ENCODE measurements at regions not wholly inside any gene's neighbourhood (a gene's known extent, or its start where the extent isn't known, plus 50 kb on each side); places are given as distances from the start of the nearest gene placed in this dataset.

- DNase-seq = no peak
Measured at GRCh38 chr1:25080294-25081209, 150.5 kb upstream of the RUNX3 start.

- no peak for DNase-seq
Measured at GRCh38 chr1:25079048-25079447, 149.0 kb upstream of the RUNX3 start.

GRCh38 chr1:25074351-25075227, 144.5 kb upstream of the RUNX3 start:
- DNase-seq = no peak

- DNase-seq = no peak
Measured at GRCh38 chr1:25073640-25074270, 143.7 kb upstream of the RUNX3 start.

GRCh38 chr1:25072461-25072860, 142.4 kb upstream of the RUNX3 start:
- DNase-seq = no peak

GRCh38 chr1:25068829-25069228, 138.8 kb upstream of the RUNX3 start:
- no peak for DNase-seq

- DNase-seq = no peak
Measured at GRCh38 chr1:25068316-25068715, 138.2 kb upstream of the RUNX3 start.

- DNase-seq = no peak
Measured at GRCh38 chr1:25067518-25068251, 137.6 kb upstream of the RUNX3 start.

GRCh38 chr1:25066731-25067517, 136.8 kb upstream of the RUNX3 start:
- no peak for DNase-seq

GRCh38 chr1:25066256-25066655, 136.2 kb upstream of the RUNX3 start:
- DNase-seq = no peak

GRCh38 chr1:25065795-25066238, 135.7 kb upstream of the RUNX3 start:
- DNase-seq = no peak

GRCh38 chr1:25065321-25065721, 135.2 kb upstream of the RUNX3 start:
- no peak for DNase-seq

- DNase-seq = no peak
Measured at GRCh38 chr1:25064465-25065240, 134.6 kb upstream of the RUNX3 start.

GRCh38 chr1:25063591-25064416, 133.7 kb upstream of the RUNX3 start:
- DNase-seq = no peak

GRCh38 chr1:25062621-25063255, 132.7 kb upstream of the RUNX3 start:
- no peak for DNase-seq

GRCh38 chr1:25061261-25061995, 131.4 kb upstream of the RUNX3 start:
- no peak for DNase-seq

- DNase-seq = no peak
Measured at GRCh38 chr1:25057188-25057587, 127.1 kb upstream of the RUNX3 start.

- DNase-seq = no peak
Measured at GRCh38 chr1:25056536-25056935, 126.5 kb upstream of the RUNX3 start.
